Right atrium auricular region (tissue), 2 donors: ENCODE measurements at regions not wholly inside any gene's neighbourhood (a gene's known extent, or its start where the extent isn't known, plus 50 kb on each side); places are given as distances from the start of the nearest gene placed in this dataset.

ENCODE experiments used
- DNase-seq: peaks from one replicate; pipeline ENCODE4 v3.0.0-alpha.2; 2019; ENCODE audit warnings: low spot score
- H3K27ac ChIP-seq, 2 donors: fragments of 200-600 bp; sonication (generic); 1 replicate in 1 of 2; 2 replicates in 1 of 2; pipeline ENCODE4 v1.5.1; 2016 to 2019
- H3K27me3 ChIP-seq, 2 donors: fragments of 200-600 bp; sonication (generic); one replicate each; pipeline versions ENCODE4 v1.5.1 to v1.6.0; 2017 to 2019
- H3K36me3 ChIP-seq: fragments of 200-600 bp; sonication (generic); one replicate; pipeline ENCODE4 v1.5.1; 2016
- H3K4me1 ChIP-seq, 2 donors: fragments of 200-600 bp; sonication (generic); one replicate each; pipeline versions ENCODE4 v1.5.1 to v1.6.0; 2017 to 2019
- H3K4me3 ChIP-seq, 2 donors: fragments of 200-600 bp; sonication (generic); 1 replicate in 1 of 2; 2 replicates in 1 of 2; pipeline ENCODE4 v1.5.1; 2017 to 2019; ENCODE audit warnings: mild to moderate bottlenecking in 1 of 2, moderate library complexity in 1 of 2
- H3K9me3 ChIP-seq, 2 donors: fragments of 200-600 bp; sonication (generic); one replicate each; pipeline ENCODE4 v1.5.1; 2019
- TF ChIP-seq, protein P1 (sequence below), 2 donors: fragments of 200-600 bp; sonication (generic); IDR thresholded peaks; one replicate each; pipeline ENCODE4 v1.5.1; 2019; ENCODE audit warnings: antibody characterized with exemption in 2 of 2

- no peaks in the 10 kb centered on the region for H3K36me3 ChIP-seq
- no peak overlapping the region for H3K27ac ChIP-seq
- H3K9me3 ChIP-seq = no peaks in the 10 kb centered on the region
- DNase-seq = no peak
- H3K4me3 ChIP-seq = no peak overlapping the region
- TF ChIP-seq, protein P1, sequence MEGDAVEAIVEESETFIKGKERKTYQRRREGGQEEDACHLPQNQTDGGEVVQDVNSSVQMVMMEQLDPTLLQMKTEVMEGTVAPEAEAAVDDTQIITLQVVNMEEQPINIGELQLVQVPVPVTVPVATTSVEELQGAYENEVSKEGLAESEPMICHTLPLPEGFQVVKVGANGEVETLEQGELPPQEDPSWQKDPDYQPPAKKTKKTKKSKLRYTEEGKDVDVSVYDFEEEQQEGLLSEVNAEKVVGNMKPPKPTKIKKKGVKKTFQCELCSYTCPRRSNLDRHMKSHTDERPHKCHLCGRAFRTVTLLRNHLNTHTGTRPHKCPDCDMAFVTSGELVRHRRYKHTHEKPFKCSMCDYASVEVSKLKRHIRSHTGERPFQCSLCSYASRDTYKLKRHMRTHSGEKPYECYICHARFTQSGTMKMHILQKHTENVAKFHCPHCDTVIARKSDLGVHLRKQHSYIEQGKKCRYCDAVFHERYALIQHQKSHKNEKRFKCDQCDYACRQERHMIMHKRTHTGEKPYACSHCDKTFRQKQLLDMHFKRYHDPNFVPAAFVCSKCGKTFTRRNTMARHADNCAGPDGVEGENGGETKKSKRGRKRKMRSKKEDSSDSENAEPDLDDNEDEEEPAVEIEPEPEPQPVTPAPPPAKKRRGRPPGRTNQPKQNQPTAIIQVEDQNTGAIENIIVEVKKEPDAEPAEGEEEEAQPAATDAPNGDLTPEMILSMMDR (IDR thresholded peaks at IDR 0.05) = no peak
- no peaks in the 10 kb centered on the region for H3K4me1 ChIP-seq
- H3K27me3 ChIP-seq = no peaks in the 10 kb centered on the region
These were observed 76.6 kb upstream of the FAM169A start for GRCh38 chr5:74942622-74943286.

- H3K4me3 ChIP-seq = no peak overlapping the region
- no peaks in the 10 kb centered on the region for H3K27me3 ChIP-seq
- no peaks in the 10 kb centered on the region for H3K36me3 ChIP-seq
- no peak for DNase-seq
- no peaks in the 10 kb centered on the region for H3K9me3 ChIP-seq
- no peak overlapping the region for H3K27ac ChIP-seq
- H3K4me1 ChIP-seq = no peaks in the 10 kb centered on the region
- TF ChIP-seq, protein P1 (IDR thresholded peaks at IDR 0.05) = no peak
These were observed 74.7 kb upstream of the FAM169A start for GRCh38 chr5:74940782-74941353.

DNA sequence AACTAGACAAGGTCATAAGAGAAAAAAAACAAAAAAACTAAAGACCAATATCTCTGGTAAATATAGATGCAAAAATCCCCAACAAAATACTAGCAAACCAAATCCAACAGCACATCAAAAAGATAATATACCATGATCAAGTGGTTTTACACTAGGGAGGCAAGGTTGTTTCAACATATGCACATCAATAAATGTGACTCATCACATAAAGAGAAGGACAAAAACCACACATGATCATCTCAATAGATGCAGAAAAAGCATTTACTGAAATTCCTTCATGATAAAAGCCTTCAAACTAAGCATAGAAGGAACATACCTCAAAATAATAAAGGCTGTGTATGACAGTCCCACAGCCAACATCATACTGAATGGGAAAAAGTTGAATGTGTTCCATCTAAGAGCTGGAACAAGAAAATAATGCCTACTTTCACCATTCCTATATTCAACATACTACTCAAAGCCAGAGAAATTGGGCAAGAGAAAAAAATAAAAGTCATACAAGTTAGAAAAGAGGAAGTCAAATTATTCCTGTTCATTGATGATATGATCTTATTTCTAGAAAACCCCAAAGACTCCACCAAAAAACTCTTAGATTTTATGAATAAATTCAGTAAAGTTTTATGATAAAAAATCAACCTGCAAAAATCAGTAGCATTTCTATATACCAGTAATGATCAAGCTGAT, 72.2 kb upstream of the FAM169A start:
- no peaks in the 10 kb centered on the region for H3K4me1 ChIP-seq
- H3K9me3 ChIP-seq = no peaks in the 10 kb centered on the region
- no peaks in the 10 kb centered on the region for H3K27me3 ChIP-seq
- no peak overlapping the region for H3K27ac ChIP-seq
- TF ChIP-seq, protein P1 (IDR thresholded peaks at IDR 0.05) = no peak
- no peaks in the 10 kb centered on the region for H3K36me3 ChIP-seq
- H3K4me3 ChIP-seq = no peak overlapping the region
- no peak for DNase-seq

- Histone ChIP-seq H3K9me3 (no peaks in the 10 kb centered on the region), H3K4me1 (no peaks in the 10 kb centered on the region), H3K36me3 (no peaks in the 10 kb centered on the region), H3K27ac (no peak overlapping the region), H3K27me3 (no peaks in the 10 kb centered on the region), H3K4me3 (no peak overlapping the region)
- no peak for DNase-seq
- TF ChIP-seq, protein P1 (IDR thresholded peaks at IDR 0.05) = no peak
These were observed 69.5 kb upstream of the FAM169A start for GRCh38 chr5:74935752-74936091.

DNA sequence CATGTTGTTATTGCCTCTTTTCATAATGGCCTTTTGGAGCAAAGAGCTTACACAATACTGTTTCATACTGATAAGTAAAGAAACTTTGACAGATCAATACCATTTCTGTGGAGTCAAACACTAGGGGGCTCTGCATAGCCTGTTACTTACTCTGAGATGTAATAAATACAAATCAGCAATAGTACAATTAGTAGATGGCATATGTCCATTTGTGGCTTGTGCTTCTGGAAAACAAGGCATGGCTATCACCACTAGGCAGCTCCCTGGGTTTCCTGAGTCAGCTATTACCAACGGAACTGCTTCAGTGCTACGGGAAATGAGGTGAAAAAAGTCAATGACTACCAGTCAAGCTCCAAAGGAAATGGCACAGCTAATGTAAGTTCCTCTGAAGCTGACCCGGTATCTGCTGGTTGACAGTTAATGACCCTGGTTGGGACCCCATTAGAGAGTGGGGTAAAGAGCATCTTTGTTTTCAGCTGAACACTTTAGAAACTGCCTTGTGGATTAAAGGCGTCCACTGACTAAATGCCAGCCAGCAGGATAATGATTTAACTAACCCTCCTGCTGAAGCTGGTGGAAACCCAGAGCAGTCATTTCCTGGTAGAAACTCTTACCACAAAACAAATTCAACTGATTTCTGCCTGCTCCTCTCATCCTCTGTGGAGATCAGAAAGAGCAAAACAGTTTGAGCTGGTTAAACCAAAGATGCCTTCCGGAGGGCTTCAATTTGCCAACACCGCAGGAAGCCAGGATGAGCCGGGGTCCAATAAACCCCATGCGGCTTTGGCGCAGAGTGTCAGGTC, 69.0 kb upstream of the FAM169A start:
- no peaks in the 10 kb centered on the region for H3K4me1 ChIP-seq
- H3K9me3 ChIP-seq = no peaks in the 10 kb centered on the region
- H3K4me3 ChIP-seq = no peak overlapping the region
- no peaks in the 10 kb centered on the region for H3K27me3 ChIP-seq
- TF ChIP-seq, protein P1 (IDR thresholded peaks at IDR 0.05) = no peak
- DNase-seq = no peak
- no peak overlapping the region for H3K27ac ChIP-seq
- no peaks in the 10 kb centered on the region for H3K36me3 ChIP-seq
